ENCODE measurements at regions not wholly inside any gene's neighbourhood (a gene's known extent, or its start where the extent isn't known, plus 50 kb on each side); places are given as distances from the start of the nearest gene placed in this dataset.

GRCh38 chr12:74728006-74728405 is 190.4 kb downstream of the ATXN7L3B start:
- Histone ChIP-seq H3K36me3 (ENCODE audit: control insufficient read depth, insufficient read depth, low read length) (no peaks in the 10 kb centered on the region), H3K4me3 (ENCODE audit: low read depth, low read length) (no peak overlapping the region), H3K27me3 (ENCODE audit: control insufficient read depth, insufficient read depth, low read length) (no peaks in the 10 kb centered on the region)
- FAIRE-seq (no peak), DNase-seq (ENCODE audit: low read depth) (no peak)
- TF ChIP-seq CTCF (IDR thresholded peaks at IDR 0.05; ENCODE audit: insufficient read depth, low read length, severe bottlenecking), result no peak

GRCh38 chr12:74732164-74732784 is 194.6 kb downstream of the ATXN7L3B start:
- DNase-seq (ENCODE audit: low read depth) (no peak), FAIRE-seq (no peak)
- Histone ChIP-seq H3K27me3 (ENCODE audit: control insufficient read depth, insufficient read depth, low read length) (no peaks in the 10 kb centered on the region), H3K36me3 (ENCODE audit: control insufficient read depth, insufficient read depth, low read length) (no peaks in the 10 kb centered on the region), H3K4me3 (ENCODE audit: low read depth, low read length) (no peak overlapping the region)
- TF ChIP-seq CTCF (IDR thresholded peaks at IDR 0.05; ENCODE audit: insufficient read depth, low read length, severe bottlenecking), result no peak

- no peak for DNase-seq (ENCODE audit: low read depth)
- FAIRE-seq, result no peak
- no peak overlapping the region for H3K4me3 ChIP-seq (ENCODE audit: low read depth, low read length)
- no peaks in the 10 kb centered on the region for H3K36me3 ChIP-seq (ENCODE audit: control insufficient read depth, insufficient read depth, low read length)
- no peaks in the 10 kb centered on the region for H3K27me3 ChIP-seq (ENCODE audit: control insufficient read depth, insufficient read depth, low read length)
- no peak for TF ChIP-seq CTCF (IDR thresholded peaks at IDR 0.05; ENCODE audit: insufficient read depth, low read length, severe bottlenecking)
These were observed 195.2 kb downstream of the ATXN7L3B start for GRCh38 chr12:74732826-74733225.

GRCh38 chr12:74741112-74741511 is 203.5 kb downstream of the ATXN7L3B start:
- H3K4me3 ChIP-seq (ENCODE audit: low read depth, low read length), result no peak overlapping the region
- no peaks in the 10 kb centered on the region for H3K27me3 ChIP-seq (ENCODE audit: control insufficient read depth, insufficient read depth, low read length)
- no peak for FAIRE-seq
- no peaks in the 10 kb centered on the region for H3K36me3 ChIP-seq (ENCODE audit: control insufficient read depth, insufficient read depth, low read length)
- no peak for DNase-seq (ENCODE audit: low read depth)
- no peak for TF ChIP-seq CTCF (IDR thresholded peaks at IDR 0.05; ENCODE audit: insufficient read depth, low read length, severe bottlenecking)

- no peak for TF ChIP-seq CTCF (IDR thresholded peaks at IDR 0.05; ENCODE audit: insufficient read depth, low read length, severe bottlenecking)
- Histone ChIP-seq H3K4me3 (ENCODE audit: low read depth, low read length) (no peak overlapping the region), H3K36me3 (ENCODE audit: control insufficient read depth, insufficient read depth, low read length) (no peaks in the 10 kb centered on the region), H3K27me3 (ENCODE audit: control insufficient read depth, insufficient read depth, low read length) (no peaks in the 10 kb centered on the region)
- FAIRE-seq (no peak), DNase-seq (ENCODE audit: low read depth) (peak; percentile 15)
These were observed 209.7 kb downstream of the ATXN7L3B start for GRCh38 chr12:74747305-74747704.

GRCh38 chr12:74751441-74751840 is 213.8 kb downstream of the ATXN7L3B start:
- FAIRE-seq (no peak), DNase-seq (ENCODE audit: low read depth) (no peak)
- Histone ChIP-seq H3K4me3 (ENCODE audit: low read depth, low read length) (no peak overlapping the region), H3K36me3 (ENCODE audit: control insufficient read depth, insufficient read depth, low read length) (no peaks in the 10 kb centered on the region), H3K27me3 (ENCODE audit: control insufficient read depth, insufficient read depth, low read length) (no peaks in the 10 kb centered on the region)
- TF ChIP-seq CTCF (IDR thresholded peaks at IDR 0.05; ENCODE audit: insufficient read depth, low read length, severe bottlenecking), result no peak

Measured in bronchial epithelial cell (primary cell).